Right forelimb (tissue), 1 donor: ENCODE measurements at regions not wholly inside any gene's neighbourhood (a gene's known extent, or its start where the extent isn't known, plus 50 kb on each side); places are given as distances from the start of the nearest gene placed in this dataset.

Source experiments
- DNase-seq: peaks from one replicate; pipeline ENCODE4 v3.0.0-alpha.2; 2018

- DNase-seq, result no peak
These were observed 265.7 kb downstream of the SNAPC1 start for GRCh38 chr14:62027958-62028357.

- DNase-seq, result no peak
These were observed 267.3 kb downstream of the SNAPC1 start for GRCh38 chr14:62029569-62029924.

GRCh38 chr14:62030387-62030786 is 268.2 kb downstream of the SNAPC1 start:
- DNase-seq, result no peak

- DNase-seq, result no peak
These were observed 269.3 kb downstream of the SNAPC1 start for GRCh38 chr14:62031504-62031903.

- no peak for DNase-seq
These were observed 291.0 kb downstream of the SNAPC1 start for GRCh38 chr14:62053188-62053587.

GRCh38 chr14:62056789-62057188 is 294.6 kb downstream of the SNAPC1 start:
- no peak for DNase-seq

- DNase-seq, result no peak
These were observed 300.4 kb downstream of the SNAPC1 start for GRCh38 chr14:62062645-62063044.

- no peak for DNase-seq
These were observed 302.6 kb downstream of the SNAPC1 start for GRCh38 chr14:62064751-62065323.

- DNase-seq, result no peak
These were observed 304.1 kb downstream of the SNAPC1 start for GRCh38 chr14:62066304-62066703.

GRCh38 chr14:62071039-62071438 is 308.8 kb downstream of the SNAPC1 start:
- no peak for DNase-seq

- no peak for DNase-seq
These were observed 314.1 kb downstream of the SNAPC1 start for GRCh38 chr14:62076368-62076767.

- no peak for DNase-seq
These were observed 314.8 kb downstream of the SNAPC1 start for GRCh38 chr14:62076825-62077605.

- no peak for DNase-seq
These were observed 315.5 kb downstream of the SNAPC1 start for GRCh38 chr14:62077676-62078261.

- no peak for DNase-seq
These were observed 316.8 kb downstream of the SNAPC1 start for GRCh38 chr14:62079038-62079437.

- no peak for DNase-seq
These were observed 318.9 kb downstream of the SNAPC1 start for GRCh38 chr14:62081012-62081612.

- no peak for DNase-seq
These were observed 319.7 kb downstream of the SNAPC1 start for GRCh38 chr14:62081951-62082350.

- no peak for DNase-seq
These were observed 320.6 kb downstream of the SNAPC1 start for GRCh38 chr14:62082779-62083178.

GRCh38 chr14:62084020-62084419 is 321.8 kb downstream of the SNAPC1 start:
- no peak for DNase-seq

- DNase-seq, result no peak
These were observed 325.0 kb downstream of the SNAPC1 start for GRCh38 chr14:62087191-62087590.

GRCh38 chr14:62093736-62094135 is 331.5 kb downstream of the SNAPC1 start:
- no peak for DNase-seq

GRCh38 chr14:62097072-62097471 is 334.9 kb downstream of the SNAPC1 start:
- DNase-seq, result no peak

GRCh38 chr14:62097824-62098223 is 335.6 kb downstream of the SNAPC1 start:
- DNase-seq, result no peak

- no peak for DNase-seq
These were observed 336.1 kb downstream of the SNAPC1 start for GRCh38 chr14:62098357-62098756.

- no peak for DNase-seq
These were observed 336.9 kb downstream of the SNAPC1 start for GRCh38 chr14:62099091-62099490.
